ENCODE measurements at regions not wholly inside any gene's neighbourhood (a gene's known extent, or its start where the extent isn't known, plus 50 kb on each side); places are given as distances from the start of the nearest gene placed in this dataset.

DNA sequence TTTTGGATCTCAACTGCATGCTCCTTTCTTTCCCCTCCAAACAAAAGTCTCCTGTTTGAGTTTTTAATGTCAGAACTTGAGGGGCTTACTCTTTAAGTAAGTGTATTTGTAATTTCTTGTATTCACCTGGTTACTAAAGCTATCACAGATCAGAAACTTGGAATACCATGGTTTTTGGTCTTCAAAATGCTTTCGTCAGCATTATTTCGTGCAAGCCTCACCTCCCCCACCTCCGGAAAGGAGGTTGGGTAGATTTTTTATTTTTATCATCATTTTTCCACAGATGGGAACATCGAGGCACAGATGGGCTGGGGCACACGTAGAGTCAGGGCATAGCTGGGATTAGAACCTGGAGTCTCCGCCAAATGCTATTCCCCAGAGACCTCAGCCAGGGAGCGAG lies 100.7 kb downstream of the IER5 start:
- TF ChIP-seq, protein P1, sequence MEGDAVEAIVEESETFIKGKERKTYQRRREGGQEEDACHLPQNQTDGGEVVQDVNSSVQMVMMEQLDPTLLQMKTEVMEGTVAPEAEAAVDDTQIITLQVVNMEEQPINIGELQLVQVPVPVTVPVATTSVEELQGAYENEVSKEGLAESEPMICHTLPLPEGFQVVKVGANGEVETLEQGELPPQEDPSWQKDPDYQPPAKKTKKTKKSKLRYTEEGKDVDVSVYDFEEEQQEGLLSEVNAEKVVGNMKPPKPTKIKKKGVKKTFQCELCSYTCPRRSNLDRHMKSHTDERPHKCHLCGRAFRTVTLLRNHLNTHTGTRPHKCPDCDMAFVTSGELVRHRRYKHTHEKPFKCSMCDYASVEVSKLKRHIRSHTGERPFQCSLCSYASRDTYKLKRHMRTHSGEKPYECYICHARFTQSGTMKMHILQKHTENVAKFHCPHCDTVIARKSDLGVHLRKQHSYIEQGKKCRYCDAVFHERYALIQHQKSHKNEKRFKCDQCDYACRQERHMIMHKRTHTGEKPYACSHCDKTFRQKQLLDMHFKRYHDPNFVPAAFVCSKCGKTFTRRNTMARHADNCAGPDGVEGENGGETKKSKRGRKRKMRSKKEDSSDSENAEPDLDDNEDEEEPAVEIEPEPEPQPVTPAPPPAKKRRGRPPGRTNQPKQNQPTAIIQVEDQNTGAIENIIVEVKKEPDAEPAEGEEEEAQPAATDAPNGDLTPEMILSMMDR (tag by site-specific recombination; IDR thresholded peaks at IDR 0.05), result no peak
- no peak for TF ChIP-seq KLF10 (tag by site-specific recombination; IDR thresholded peaks at IDR 0.05)
- no peak for TF ChIP-seq ZNF24 (tag by site-specific recombination; IDR thresholded peaks at IDR 0.05)
- TF ChIP-seq ZNF302 (tag by site-specific recombination; IDR thresholded peaks at IDR 0.05; ENCODE audit: low read depth), result no peak
- no peak for TF ChIP-seq ZNF223 (tag by site-specific recombination; IDR thresholded peaks at IDR 0.05)
- no peak for TF ChIP-seq ZNF660 (tag by site-specific recombination; IDR thresholded peaks at IDR 0.05)
